ENCODE measurements at regions not wholly inside any gene's neighbourhood (a gene's known extent, or its start where the extent isn't known, plus 50 kb on each side); places are given as distances from the start of the nearest gene placed in this dataset.

DNA sequence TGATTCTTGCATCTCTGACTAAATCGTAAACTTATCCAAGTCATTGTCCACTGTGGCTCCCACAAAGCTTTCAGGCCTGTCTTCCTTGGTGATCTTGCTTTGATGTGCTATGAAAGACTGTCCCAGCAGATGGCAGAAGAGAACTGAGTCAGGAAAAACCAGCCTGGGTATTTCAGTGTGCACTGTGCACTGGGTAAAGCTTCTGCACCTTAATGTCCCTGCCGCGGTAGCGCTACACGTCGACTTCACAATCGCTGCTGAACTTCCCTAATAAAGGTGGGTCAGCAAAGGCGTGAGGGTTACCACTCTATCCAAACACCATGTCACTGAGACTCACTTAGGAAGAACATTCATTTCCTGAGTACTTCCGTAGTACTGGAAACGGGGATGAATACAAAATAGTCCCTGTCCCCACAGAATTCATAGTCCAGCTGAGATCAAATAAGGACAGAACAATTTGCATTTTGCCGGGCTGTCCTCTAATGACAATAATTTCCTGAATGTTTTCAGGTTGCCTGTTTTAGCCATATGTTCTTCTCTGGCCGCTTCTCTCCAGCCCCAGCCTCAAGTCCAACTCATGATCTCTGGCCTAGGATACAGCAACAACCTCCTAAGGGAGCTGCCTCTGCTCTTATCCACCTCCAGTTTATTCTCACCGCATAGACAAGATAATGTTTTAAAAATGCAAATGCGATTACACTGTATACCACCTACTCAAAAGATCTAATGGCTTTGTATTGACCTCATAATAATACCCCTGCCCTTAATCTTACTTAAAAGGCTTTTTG lies 83.6 kb upstream of the AKAP13 start:
- Mint-ChIP-seq H3K9me3 (ENCODE audit: unreplicated experiment) (no peaks in the 10 kb centered on the region), H3K27ac (ENCODE audit: unreplicated experiment) (no peak overlapping the region), H3K4me1 (ENCODE audit: unreplicated experiment) (peaks cover 25% of the 10 kb centered on the region), H3K4me3 (ENCODE audit: unreplicated experiment) (no peak overlapping the region), H3K27me3 (ENCODE audit: unreplicated experiment) (peaks cover 2% of the 10 kb centered on the region), H3K36me3 (ENCODE audit: low read depth, unreplicated experiment) (no peaks in the 10 kb centered on the region)
- peak; percentile 73 for DNase-seq (ENCODE audit: low spot score)
- TF ChIP-seq, protein P1, sequence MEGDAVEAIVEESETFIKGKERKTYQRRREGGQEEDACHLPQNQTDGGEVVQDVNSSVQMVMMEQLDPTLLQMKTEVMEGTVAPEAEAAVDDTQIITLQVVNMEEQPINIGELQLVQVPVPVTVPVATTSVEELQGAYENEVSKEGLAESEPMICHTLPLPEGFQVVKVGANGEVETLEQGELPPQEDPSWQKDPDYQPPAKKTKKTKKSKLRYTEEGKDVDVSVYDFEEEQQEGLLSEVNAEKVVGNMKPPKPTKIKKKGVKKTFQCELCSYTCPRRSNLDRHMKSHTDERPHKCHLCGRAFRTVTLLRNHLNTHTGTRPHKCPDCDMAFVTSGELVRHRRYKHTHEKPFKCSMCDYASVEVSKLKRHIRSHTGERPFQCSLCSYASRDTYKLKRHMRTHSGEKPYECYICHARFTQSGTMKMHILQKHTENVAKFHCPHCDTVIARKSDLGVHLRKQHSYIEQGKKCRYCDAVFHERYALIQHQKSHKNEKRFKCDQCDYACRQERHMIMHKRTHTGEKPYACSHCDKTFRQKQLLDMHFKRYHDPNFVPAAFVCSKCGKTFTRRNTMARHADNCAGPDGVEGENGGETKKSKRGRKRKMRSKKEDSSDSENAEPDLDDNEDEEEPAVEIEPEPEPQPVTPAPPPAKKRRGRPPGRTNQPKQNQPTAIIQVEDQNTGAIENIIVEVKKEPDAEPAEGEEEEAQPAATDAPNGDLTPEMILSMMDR (IDR thresholded peaks at IDR 0.05; ENCODE audit: unreplicated experiment): peak; percentile 22

DNA sequence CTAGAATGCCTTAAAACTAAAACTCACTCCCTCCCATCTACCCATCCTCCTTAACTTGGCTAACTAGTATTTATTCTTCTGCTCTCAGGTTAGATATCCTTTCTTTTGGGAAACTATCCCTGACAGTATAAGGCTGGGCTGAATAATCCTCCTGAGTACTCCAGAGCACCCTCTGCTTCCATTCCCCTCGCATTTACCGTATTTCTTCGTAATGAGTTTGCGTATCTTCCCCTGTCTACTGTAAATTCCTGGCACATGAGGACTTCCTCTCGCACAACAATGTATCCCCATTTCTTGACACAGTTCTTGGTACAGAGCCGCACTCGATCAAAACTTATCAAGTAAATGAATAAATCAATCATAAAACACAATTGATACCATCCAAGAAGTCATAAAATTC lies 82.9 kb upstream of the AKAP13 start:
- no peak for DNase-seq (ENCODE audit: low spot score)
- peaks cover 21% of the 10 kb centered on the region for H3K4me1 Mint-ChIP-seq (ENCODE audit: unreplicated experiment)
- H3K36me3 Mint-ChIP-seq (ENCODE audit: low read depth, unreplicated experiment): no peaks in the 10 kb centered on the region
- peaks cover 2% of the 10 kb centered on the region for H3K27me3 Mint-ChIP-seq (ENCODE audit: unreplicated experiment)
- TF ChIP-seq, protein P1 (IDR thresholded peaks at IDR 0.05; ENCODE audit: unreplicated experiment): no peak
- H3K9me3 Mint-ChIP-seq (ENCODE audit: unreplicated experiment): no peaks in the 10 kb centered on the region
- H3K27ac Mint-ChIP-seq (ENCODE audit: unreplicated experiment): no peak overlapping the region
- no peak overlapping the region for H3K4me3 Mint-ChIP-seq (ENCODE audit: unreplicated experiment)

DNA sequence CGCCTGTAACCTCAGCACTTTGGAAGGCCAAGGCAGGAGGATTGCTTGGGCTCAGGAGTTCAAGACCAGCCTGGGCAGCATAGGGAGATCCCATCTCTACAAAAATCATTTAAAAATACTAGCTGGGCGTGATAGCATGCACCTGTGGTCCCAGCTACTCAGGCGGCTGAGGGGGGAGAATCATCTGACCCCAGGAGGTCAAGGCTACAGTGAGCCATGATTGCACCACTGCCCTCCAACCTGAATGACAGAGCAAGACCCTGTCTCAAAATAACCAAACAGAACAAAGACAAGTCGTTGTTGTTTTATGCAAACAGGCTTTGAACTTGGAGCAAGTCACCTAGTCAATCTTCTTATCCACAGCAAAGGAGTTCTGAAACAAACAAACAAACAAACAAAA lies 82.0 kb upstream of the AKAP13 start:
- Mint-ChIP-seq H3K27me3 (ENCODE audit: unreplicated experiment) (peaks cover 2% of the 10 kb centered on the region), H3K36me3 (ENCODE audit: low read depth, unreplicated experiment) (no peaks in the 10 kb centered on the region), H3K4me3 (ENCODE audit: unreplicated experiment) (no peak overlapping the region), H3K9me3 (ENCODE audit: unreplicated experiment) (no peaks in the 10 kb centered on the region), H3K27ac (ENCODE audit: unreplicated experiment) (no peak overlapping the region), H3K4me1 (ENCODE audit: unreplicated experiment) (peaks cover 21% of the 10 kb centered on the region)
- no peak for DNase-seq (ENCODE audit: low spot score)
- TF ChIP-seq, protein P1 (IDR thresholded peaks at IDR 0.05; ENCODE audit: unreplicated experiment): no peak

DNA sequence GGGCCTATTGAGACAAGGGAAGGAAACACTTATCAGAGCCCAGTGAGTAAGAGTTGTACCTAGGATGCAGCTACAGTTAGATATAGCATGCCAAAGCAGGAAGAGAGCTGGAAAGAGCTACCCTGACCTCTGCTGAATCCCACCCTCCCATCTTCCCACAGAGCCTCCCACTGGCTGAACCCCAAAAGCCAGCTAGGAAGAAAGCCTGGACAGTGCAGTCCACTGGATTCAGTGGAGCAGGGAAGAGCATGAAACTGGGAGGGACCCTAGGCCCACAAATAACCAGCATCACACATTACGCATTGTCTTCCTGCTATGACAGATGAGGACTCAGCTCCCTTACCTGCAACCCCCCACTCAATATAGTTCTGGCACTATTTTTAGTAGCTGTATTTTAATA lies 81.5 kb upstream of the AKAP13 start:
- no peak overlapping the region for H3K27ac Mint-ChIP-seq (ENCODE audit: unreplicated experiment)
- DNase-seq (ENCODE audit: low spot score): no peak
- no peak overlapping the region for H3K4me3 Mint-ChIP-seq (ENCODE audit: unreplicated experiment)
- H3K36me3 Mint-ChIP-seq (ENCODE audit: low read depth, unreplicated experiment): no peaks in the 10 kb centered on the region
- peaks cover 21% of the 10 kb centered on the region for H3K4me1 Mint-ChIP-seq (ENCODE audit: unreplicated experiment)
- TF ChIP-seq, protein P1 (IDR thresholded peaks at IDR 0.05; ENCODE audit: unreplicated experiment): no peak
- H3K27me3 Mint-ChIP-seq (ENCODE audit: unreplicated experiment): peaks cover 2% of the 10 kb centered on the region
- no peaks in the 10 kb centered on the region for H3K9me3 Mint-ChIP-seq (ENCODE audit: unreplicated experiment)

GRCh38 chr15:85302271-85302670 lies 78.1 kb upstream of the AKAP13 start:
- no peak overlapping the region for H3K27ac Mint-ChIP-seq (ENCODE audit: unreplicated experiment)
- DNase-seq (ENCODE audit: low spot score): no peak
- TF ChIP-seq, protein P1 (IDR thresholded peaks at IDR 0.05; ENCODE audit: unreplicated experiment): no peak

More at GRCh38 chr15:85302271-85302670, 78.1 kb upstream of the AKAP13 start:
- peaks cover 10% of the 10 kb centered on the region for H3K4me1 Mint-ChIP-seq (ENCODE audit: unreplicated experiment)
- peaks cover 4% of the 10 kb centered on the region for H3K27me3 Mint-ChIP-seq (ENCODE audit: unreplicated experiment)
- H3K9me3 Mint-ChIP-seq (ENCODE audit: unreplicated experiment): no peaks in the 10 kb centered on the region
- no peak overlapping the region for H3K4me3 Mint-ChIP-seq (ENCODE audit: unreplicated experiment)
- H3K36me3 Mint-ChIP-seq (ENCODE audit: low read depth, unreplicated experiment): no peaks in the 10 kb centered on the region

Measured in endothelial cell (in vitro differentiated cells).